GM13976 (cell line): ENCODE measurements at regions not wholly inside any gene's neighbourhood (a gene's known extent, or its start where the extent isn't known, plus 50 kb on each side); places are given as distances from the start of the nearest gene placed in this dataset.

ENCODE experiments used
- DNase-seq: peaks from one replicate; pipeline ENCODE4 v3.0.0; 2012; ENCODE audit warnings: low spot score
- CTCF ChIP-seq: IDR thresholded peaks from 2 replicates; pipeline ENCODE4 v1.5.1; 2012; ENCODE audit warnings: borderline replicate concordance, mild to moderate bottlenecking; ENCODE audit not compliant: insufficient read depth; ENCODE audit errors: extremely low read depth, missing control alignments, control extremely low read depth
- in situ Hi-C: fragments of 300-500 bp; cut with MboI; formaldehyde crosslinking; loops from one replicate; pipeline ENCODE4 v1.12.0; 2022; ENCODE audit warnings: low sequenced_read_pairs, mixed read lengths, inconsistent platforms; ENCODE audit not compliant: unreplicated experiment

GRCh38 chr3:56857178-56857577, 55.4 kb upstream of the ARHGEF3 start:
- DNase-seq, result no peak
- in situ Hi-C loops, result no loop called here
- TF ChIP-seq CTCF, result no peak

GRCh38 chr3:56856752-56857151, 55.0 kb upstream of the ARHGEF3 start:
- TF ChIP-seq CTCF, result no peak
- no peak for DNase-seq
- in situ Hi-C loops, result no loop called here

GRCh38 chr3:56855856-56856512, 54.2 kb upstream of the ARHGEF3 start:
- DNase-seq, result peak; percentile 42
- peak; percentile 62 for TF ChIP-seq CTCF
- in situ Hi-C loops, result no loop called here

GRCh38 chr3:56854856-56855611, 53.3 kb upstream of the ARHGEF3 start:
- no peak for DNase-seq
- in situ Hi-C loops, result no loop called here
- TF ChIP-seq CTCF, result no peak

GRCh38 chr3:56851966-56852884, 50.5 kb upstream of the ARHGEF3 start:
- in situ Hi-C loops, result no loop called here
- TF ChIP-seq CTCF, result no peak

More at GRCh38 chr3:56851966-56852884, 50.5 kb upstream of the ARHGEF3 start:
- no peak for DNase-seq
